Tibial nerve (tissue), 4 donors: ENCODE measurements at regions not wholly inside any gene's neighbourhood (a gene's known extent, or its start where the extent isn't known, plus 50 kb on each side); places are given as distances from the start of the nearest gene placed in this dataset.

Experiments used
- CTCF ChIP-seq, 5 experiments: fragments of 200-600 bp in 3 of 5; fragments of 450-650 bp in 2 of 5; sonication (generic) in 3 of 5; IDR thresholded peaks; one replicate each; pipeline ENCODE4 v1.5.1; 2016 to 2019; ENCODE audit warnings: antibody characterized with exemption in 5 of 5, mild to moderate bottlenecking in 3 of 5, moderate library complexity in 2 of 5
- EP300 ChIP-seq, 2 donors: sonication (generic); formaldehyde crosslinking; IDR thresholded peaks; one replicate each; pipeline ENCODE4 v1.6.1; 2017; ENCODE audit warnings: antibody characterized with exemption in 2 of 2, mild to moderate bottlenecking in 1 of 2
- POLR2A ChIP-seq, 2 donors: fragments of 450-650 bp; IDR thresholded peaks; one replicate each; pipeline ENCODE4 v1.6.1; 2017; ENCODE audit warnings: antibody characterized with exemption in 2 of 2, mild to moderate bottlenecking in 2 of 2, moderate library complexity in 2 of 2

- TF ChIP-seq CTCF (IDR thresholded peaks at IDR 0.05) (no peak), POLR2A (IDR thresholded peaks at IDR 0.05) (no peak), EP300 (IDR thresholded peaks at IDR 0.05) (no peak)
Observed at GRCh38 chr4:181264893-181265292, 978.3 kb upstream of the TENM3 start.
